ENCODE measurements at regions not wholly inside any gene's neighbourhood (a gene's known extent, or its start where the extent isn't known, plus 50 kb on each side); places are given as distances from the start of the nearest gene placed in this dataset.

GRCh38 chr7:110076194-110076593 lies 1014.7 kb upstream of the LRRN3 start:
- no peak for DNase-seq

- no peak for DNase-seq
Observed at GRCh38 chr7:110084181-110084807, 1006.6 kb upstream of the LRRN3 start.

- DNase-seq = no peak
Observed at GRCh38 chr7:110090110-110090820, 1000.7 kb upstream of the LRRN3 start.

GRCh38 chr7:110095372-110096052 lies 995.4 kb upstream of the LRRN3 start:
- no peak for DNase-seq

GRCh38 chr7:110104243-110104642 lies 986.7 kb upstream of the LRRN3 start:
- DNase-seq = no peak

- no peak for DNase-seq
Observed at GRCh38 chr7:110105307-110105706, 985.6 kb upstream of the LRRN3 start.

- no peak for DNase-seq
Observed at GRCh38 chr7:110105840-110106239, 985.1 kb upstream of the LRRN3 start.

- no peak for DNase-seq
Observed at GRCh38 chr7:110119883-110120581, 970.9 kb upstream of the LRRN3 start.

GRCh38 chr7:110129159-110129558 lies 961.8 kb upstream of the LRRN3 start:
- no peak for DNase-seq

GRCh38 chr7:110130669-110131068 lies 960.3 kb upstream of the LRRN3 start:
- no peak for DNase-seq

- no peak for DNase-seq
Observed at GRCh38 chr7:110131344-110131743, 959.6 kb upstream of the LRRN3 start.

GRCh38 chr7:110139056-110139455 lies 951.9 kb upstream of the LRRN3 start:
- DNase-seq = no peak

GRCh38 chr7:110142939-110143526 lies 947.9 kb upstream of the LRRN3 start:
- DNase-seq = no peak

- no peak for DNase-seq
Observed at GRCh38 chr7:110144599-110144998, 946.3 kb upstream of the LRRN3 start.

- DNase-seq = no peak
Observed at GRCh38 chr7:110148054-110148453, 942.9 kb upstream of the LRRN3 start.

- no peak for DNase-seq
Observed at GRCh38 chr7:110153222-110153621, 937.7 kb upstream of the LRRN3 start.

GRCh38 chr7:110156511-110156910 lies 934.4 kb upstream of the LRRN3 start:
- no peak for DNase-seq

- DNase-seq = no peak
Observed at GRCh38 chr7:110157631-110158362, 933.1 kb upstream of the LRRN3 start.

- no peak for DNase-seq
Observed at GRCh38 chr7:110168010-110168409, 922.9 kb upstream of the LRRN3 start.

GRCh38 chr7:110170841-110171240 lies 920.1 kb upstream of the LRRN3 start:
- DNase-seq = no peak

GRCh38 chr7:110177463-110177862 lies 913.5 kb upstream of the LRRN3 start:
- DNase-seq = no peak

- DNase-seq = no peak
Observed at GRCh38 chr7:110179037-110179436, 911.9 kb upstream of the LRRN3 start.
